H1 (cell line): ENCODE measurements at regions not wholly inside any gene's neighbourhood (a gene's known extent, or its start where the extent isn't known, plus 50 kb on each side); places are given as distances from the start of the nearest gene placed in this dataset.
A peak's percentile ranks its signal among the peaks of the same experiment; 100 is the strongest.

ENCODE experiments used
- CTCF ChIA-PET: fragments of 300-600 bp; sonication (Branson Sonifier 250); formaldehyde crosslinking; loops from one replicate; lab custom pipeline; 2021; ENCODE audit not compliant: partially characterized antibody; lab: Charles Lee
- POLR2A ChIA-PET: fragments of 300-600 bp; sonication (Branson Sonifier 250); formaldehyde crosslinking; loops from one replicate; lab custom pipeline; 2021; ENCODE audit warnings: inconsistent platforms; ENCODE audit not compliant: partially characterized antibody; lab: Charles Lee
- DNase-seq, 2 experiments: peaks; one replicate each; pipeline versions ENCODE4 v3.0.0 to v3.0.0-alpha.2; 2010 to 2022; ENCODE audit warnings: low spot score in 2 of 2, low read depth in 1 of 2, mixed read lengths in 1 of 2
- FAIRE-seq: peaks from 2 replicates; lab custom pipeline; 2011; peaks lifted over from hg19 to GRCh38; lab: Jason Lieb, UNC
- H2AFZ ChIP-seq: 2 replicates; pipeline ENCODE4 v1.8.1; 2012; ENCODE audit warnings: low read length, inconsistent platforms
- H2AK5ac ChIP-seq: 2 replicates; pipeline ENCODE4 v1.6.1; 2013; ENCODE audit warnings: low read depth, low read length
- H2BK120ac ChIP-seq: replicated peaks from 2 replicates; pipeline ENCODE3; 2013; ENCODE audit warnings: low read depth, low read length, inconsistent platforms
- H2BK12ac ChIP-seq: 2 replicates; pipeline ENCODE4 v1.6.1; 2013; ENCODE audit warnings: low read depth, low read length
- H2BK15ac ChIP-seq: 2 replicates; pipeline ENCODE4 v1.6.1; 2013; ENCODE audit warnings: low read length
- H2BK20ac ChIP-seq: 2 replicates; pipeline ENCODE4 v1.6.1; 2013; ENCODE audit warnings: low read length
- H2BK5ac ChIP-seq: 2 replicates; pipeline ENCODE4 v1.6.1; 2013; ENCODE audit warnings: low read depth, low read length
- H3K14ac ChIP-seq: 2 replicates; pipeline ENCODE4 v1.6.1; 2013; ENCODE audit warnings: inconsistent platforms; ENCODE audit not compliant: insufficient read length
- H3K18ac ChIP-seq: 2 replicates; pipeline ENCODE4 v1.6.1; 2013; ENCODE audit warnings: low read length; ENCODE audit errors: extremely low read depth
- H3K23ac ChIP-seq: 2 replicates; pipeline ENCODE4 v1.6.1; 2013; ENCODE audit warnings: inconsistent platforms; ENCODE audit not compliant: insufficient read length
- H3K23me2 ChIP-seq: 2 replicates; pipeline ENCODE4 v1.6.1; 2013; ENCODE audit warnings: low read depth, low read length
- H3K27ac ChIP-seq: 2 replicates; pipeline ENCODE4 v1.6.1; 2011; ENCODE audit warnings: low read depth, low read length, inconsistent platforms
- H3K27me3 ChIP-seq, 4 experiments: replicated peaks in 1 of 4; 1 replicate in 1 of 4; 2 replicates in 3 of 4; pipeline versions ENCODE4 v1.6.1 to v1.8.1; 2011 to 2013; ENCODE audit warnings: low read length in 3 of 4, mild to moderate bottlenecking in 3 of 4, inconsistent platforms in 2 of 4, mixed read lengths in 2 of 4, moderate library complexity in 1 of 4; ENCODE audit not compliant: control insufficient read depth in 3 of 4, insufficient read depth in 3 of 4; ENCODE audit errors: extremely low read depth in 1 of 4
- H3K36me3 ChIP-seq, 4 experiments: 2 replicates each; pipeline versions ENCODE4 v1.6.1 to v1.8.1; 2011 to 2013; ENCODE audit warnings: mild to moderate bottlenecking in 4 of 4, low read length in 3 of 4, moderate library complexity in 2 of 4, control low read depth in 1 of 4, inconsistent platforms in 1 of 4; ENCODE audit not compliant: insufficient read depth in 4 of 4, control insufficient read depth in 2 of 4
- H3K4ac ChIP-seq: replicated peaks from 2 replicates; pipeline ENCODE3; 2013; ENCODE audit warnings: low read length, low read depth, mixed read lengths, inconsistent platforms; ENCODE audit not compliant: insufficient read length
- H3K4me1 ChIP-seq, 4 experiments: replicated peaks in 1 of 4; 1 replicate in 1 of 4; 2 replicates in 3 of 4; pipeline versions ENCODE4 v1.6.1 to v1.8.1; 2011 to 2013; ENCODE audit warnings: low read length in 3 of 4, inconsistent platforms in 2 of 4, mixed read lengths in 1 of 4; ENCODE audit not compliant: insufficient read depth in 4 of 4, control insufficient read depth in 3 of 4
- H3K4me2 ChIP-seq, 2 experiments: 2 replicates each; pipeline versions ENCODE4 v1.6.1 to v1.8.1; 2011 to 2013; ENCODE audit warnings: low read depth in 2 of 2, low read length in 2 of 2, control low read depth in 1 of 2, inconsistent platforms in 1 of 2, mild to moderate bottlenecking in 1 of 2; ENCODE audit not compliant: insufficient read depth in 1 of 2
- H3K4me3 ChIP-seq, 4 experiments: fragments of 200-600, 300-600 bp in 1 of 4; sonication (generic), shearing (Covaris generic), sonication (Bioruptor Twin) in 1 of 4; 2 replicates each; pipeline versions ENCODE4 v1.5.1 to v1.8.1; 2011 to 2016; ENCODE audit warnings: low read length in 4 of 4, low read depth in 3 of 4, control low read depth in 2 of 4, inconsistent platforms in 2 of 4, mild to moderate bottlenecking in 2 of 4, mixed read lengths in 1 of 4, moderate library complexity in 1 of 4; ENCODE audit not compliant: insufficient read depth in 2 of 4; ENCODE audit errors: extremely low read depth in 1 of 4
- H3K56ac ChIP-seq: replicated peaks from 2 replicates; pipeline ENCODE3; 2013; ENCODE audit warnings: low read depth, mild to moderate bottlenecking, mixed read lengths, low read length, inconsistent platforms; ENCODE audit not compliant: insufficient read length
- H3K79me1 ChIP-seq: 2 replicates; pipeline ENCODE4 v1.6.1; 2013; ENCODE audit warnings: low read depth, low read length, control low read depth
- H3K79me2 ChIP-seq, 2 experiments: 2 replicates each; pipeline versions ENCODE4 v1.6.1 to v1.8.1; 2012 to 2013; ENCODE audit warnings: low read length in 2 of 2, mild to moderate bottlenecking in 2 of 2, inconsistent platforms in 1 of 2; ENCODE audit not compliant: insufficient read depth in 2 of 2, control insufficient read depth in 1 of 2
- H3K9ac ChIP-seq, 4 experiments: replicated peaks in 1 of 4; 1 replicate in 1 of 4; 2 replicates in 3 of 4; pipeline versions ENCODE4 v1.6.1 to v1.8.1; 2011 to 2013; ENCODE audit warnings: low read depth in 3 of 4, low read length in 3 of 4, control low read depth in 2 of 4, mild to moderate bottlenecking in 2 of 4, moderate library complexity in 2 of 4, inconsistent platforms in 1 of 4; ENCODE audit errors: extremely low read depth in 1 of 4
- H3K9me3 ChIP-seq, 2 experiments: 2 replicates each; pipeline versions ENCODE4 v1.6.1 to v1.8.1; 2012 to 2013; ENCODE audit warnings: mild to moderate bottlenecking in 2 of 2, moderate library complexity in 2 of 2, control low read depth in 1 of 2, inconsistent platforms in 1 of 2, low read depth in 1 of 2, low read length in 1 of 2, mixed read lengths in 1 of 2; ENCODE audit not compliant: insufficient read depth in 2 of 2
- H4K20me1 ChIP-seq, 2 experiments: replicated peaks in 1 of 2; 2 replicates each; pipeline versions ENCODE3 to v1.8.1; 2011 to 2013; ENCODE audit warnings: inconsistent platforms in 2 of 2, low read length in 2 of 2, mild to moderate bottlenecking in 1 of 2; ENCODE audit not compliant: insufficient read depth in 2 of 2, control insufficient read depth in 1 of 2
- H4K5ac ChIP-seq: 2 replicates; pipeline ENCODE4 v1.6.1; 2013; ENCODE audit warnings: low read length, low read depth, mixed read lengths, inconsistent platforms; ENCODE audit not compliant: insufficient read length
- H4K8ac ChIP-seq: 2 replicates; pipeline ENCODE4 v1.8.0; 2013; ENCODE audit warnings: mild to moderate bottlenecking, moderate library complexity, low read length, inconsistent platforms; ENCODE audit not compliant: insufficient read depth; ENCODE audit errors: extremely low read depth
- H4K91ac ChIP-seq: replicated peaks from 2 replicates; pipeline ENCODE3; 2013; ENCODE audit warnings: low read length, mixed read lengths, inconsistent platforms; ENCODE audit not compliant: insufficient read length
- CBX5 ChIP-seq: fragments of 300-800, 300-1000 bp; sonication (generic); IDR thresholded peaks from 2 replicates; pipeline ENCODE4 v1.7.1; 2016; ENCODE audit warnings: antibody characterized with exemption, low read length, low read depth
- CTCF ChIP-seq, 3 experiments: IDR thresholded peaks; 1 replicate in 2 of 3; 2 replicates in 1 of 3; pipeline versions ENCODE4 v1.5.1 to v1.6.1; 2011; ENCODE audit warnings: low read length in 3 of 3, mild to moderate bottlenecking in 3 of 3, inconsistent platforms in 2 of 3, low read depth in 1 of 3, moderate library complexity in 1 of 3; ENCODE audit not compliant: insufficient read depth in 1 of 3; ENCODE audit errors: control extremely low read depth in 1 of 3
- JUN ChIP-seq: IDR thresholded peaks from 2 replicates; pipeline ENCODE4 v1.6.1; 2011; ENCODE audit warnings: low read depth, mild to moderate bottlenecking, improper control_type of control experiment, low read length
- KDM4A ChIP-seq: IDR thresholded peaks from one replicate; pipeline ENCODE4 v1.7.1; 2012; ENCODE audit warnings: low read depth, mild to moderate bottlenecking, moderate library complexity, low read length, inconsistent platforms; ENCODE audit not compliant: severe bottlenecking
- KDM5A ChIP-seq: fragments of 200-600 bp; IDR thresholded peaks from 2 replicates; pipeline ENCODE4 v1.7.1; 2012; ENCODE audit warnings: mild to moderate bottlenecking, low read length, inconsistent platforms, mixed read lengths
- POLR2A ChIP-seq, 2 experiments: IDR thresholded peaks; 1 replicate in 1 of 2; 2 replicates in 1 of 2; pipeline ENCODE4 v1.6.1; 2011; ENCODE audit warnings: low read depth in 2 of 2, low read length in 2 of 2, mild to moderate bottlenecking in 2 of 2; ENCODE audit errors: control extremely low read depth in 1 of 2
- SAP30 ChIP-seq: fragments of 300-600 bp; sonication (generic); IDR thresholded peaks from 2 replicates; pipeline ENCODE4 v1.7.1; 2012; ENCODE audit warnings: low read length, moderate library complexity, mild to moderate bottlenecking, inconsistent platforms; ENCODE audit not compliant: insufficient read depth, insufficient replicate concordance
- SIRT6 ChIP-seq: IDR thresholded peaks from one replicate; pipeline ENCODE4 v1.7.1; 2012; ENCODE audit warnings: low read length, inconsistent platforms
- SP4 ChIP-seq: IDR thresholded peaks from 2 replicates; pipeline ENCODE4 v1.6.1; 2012; ENCODE audit warnings: low read length, inconsistent platforms
- WGBS, 2 experiments: shearing (Covaris generic) in 1 of 2; methylation state at CpG; one replicate each; pipeline versions ENCODE4 v1.1.6 to v1.1.7; 2013 to 2015; ENCODE audit warnings: low lambda C conversion rate in 2 of 2, mixed read lengths in 2 of 2, inconsistent platforms in 1 of 2, low coverage in 1 of 2, missing lambda C conversion rate in 1 of 2; ENCODE audit not compliant: insufficient replicate concordance in 2 of 2, insufficient coverage in 1 of 2, insufficient read length in 1 of 2; ENCODE audit errors: extremely low coverage in 1 of 2, missing lambda C conversion rate in 1 of 2; 5-methylcytosine and 5-hydroxymethylcytosine counted together

- H4K5ac ChIP-seq: no peak overlapping the region
- 89% methylated on average over 13 of the region's 13 CpGs; no CpG with 5 or more reads in 1 of the 2 experiments for WGBS, 2 experiments
- no peak for FAIRE-seq
Observed at GRCh38 chr1:43065616-43066399, 106.3 kb downstream of the EBNA1BP2 start.

More at GRCh38 chr1:43065616-43066399, 106.3 kb downstream of the EBNA1BP2 start:
- H3K4me1 ChIP-seq: peaks cover 0 to 29% (median 20%) of the 10 kb centered on the region in 4 experiments; a peak in 6 of 7 replicates
- H2AFZ ChIP-seq: no peak overlapping the region
- peaks cover 0 to 4% (median 2%) of the 10 kb centered on the region in 4 experiments; a peak in 5 of 7 replicates for H3K27me3 ChIP-seq
- no peaks in the 10 kb centered on the region for H3K79me1 ChIP-seq
- peak overlapping the region; percentile 33 for H3K4ac ChIP-seq
- H3K18ac ChIP-seq: peak overlapping the region; percentile 32; the same call in 1 of the 2 replicates
- H3K56ac ChIP-seq: peak overlapping the region; percentile 42
- no peak for TF ChIP-seq POLR2A (IDR thresholded peaks at IDR 0.05; ENCODE audit: control extremely low read depth in 1 of 2, low read depth in 2 of 2, low read length in 2 of 2)
- no peak for TF ChIP-seq SAP30
- no peak for TF ChIP-seq SIRT6
- TF ChIP-seq KDM5A: no peak
- TF ChIP-seq KDM4A: no peak
- no peak for TF ChIP-seq CBX5
- TF ChIP-seq CTCF (IDR thresholded peaks at IDR 0.05; ENCODE audit: control extremely low read depth in 1 of 3, insufficient read depth in 1 of 3, low read depth in 1 of 3, low read length in 3 of 3): no peak
- TF ChIP-seq SP4: no peak
- no peak for TF ChIP-seq JUN
- H3K23me2 ChIP-seq: no peaks in the 10 kb centered on the region; the same call in 1 of the 2 replicates
- peak overlapping the region; percentile 66; the same call in 1 of the 2 replicates for H2BK15ac ChIP-seq
- H3K9me3 ChIP-seq: no peaks in the 10 kb centered on the region
- H2BK12ac ChIP-seq: peak overlapping the region; percentile 96; the same call in 1 of the 2 replicates
- peak overlapping the region; percentile 47 for H4K91ac ChIP-seq
- 0 out of 2 replicates have a peak overlapping the region, but pooled peaks have one; percentile 45 for H2AK5ac ChIP-seq
- DNase-seq: no peak
- H4K8ac ChIP-seq: no peak overlapping the region; the same call in 1 of the 2 replicates
- H3K27ac ChIP-seq: no peak overlapping the region
- ChIA-PET CTCF (interaction anchor here (1.2 to 11.7 kb wide), 6 partner anchors 8 to 152 kb away, joined by 4 to 136 read pairs (median 12); no protein-coding TSS in a partner anchor), POLR2A (interaction anchor here (0.6 to 1.2 kb wide), 4 partner anchors 11 to 109 kb away, joined by 3 read pairs; no protein-coding TSS in a partner anchor)
- H3K4me3 ChIP-seq: no peak overlapping the region
- no peak overlapping the region for H3K9ac ChIP-seq
- no peak overlapping the region for H3K14ac ChIP-seq
- no peak overlapping the region; the same call in 1 of the 2 replicates for H2BK5ac ChIP-seq
- peak overlapping the region; percentile 98; the same call in 1 of the 2 replicates for H2BK20ac ChIP-seq
- no peak overlapping the region for H3K23ac ChIP-seq
- H3K36me3 ChIP-seq: no peaks in the 10 kb centered on the region
- H2BK120ac ChIP-seq: no peak overlapping the region
- H3K4me2 ChIP-seq: no peak overlapping the region
- no peaks in the 10 kb centered on the region for H3K79me2 ChIP-seq
- H4K20me1 ChIP-seq: no peaks in the 10 kb centered on the region
